ENCODE measurements at regions not wholly inside any gene's neighbourhood (a gene's known extent, or its start where the extent isn't known, plus 50 kb on each side); places are given as distances from the start of the nearest gene placed in this dataset.
"Not testable (repeated sequence)": the region's sequence is repeated elsewhere in the genome, so short reads cannot be mapped to it uniquely, and the experiment has no call there.

DNA sequence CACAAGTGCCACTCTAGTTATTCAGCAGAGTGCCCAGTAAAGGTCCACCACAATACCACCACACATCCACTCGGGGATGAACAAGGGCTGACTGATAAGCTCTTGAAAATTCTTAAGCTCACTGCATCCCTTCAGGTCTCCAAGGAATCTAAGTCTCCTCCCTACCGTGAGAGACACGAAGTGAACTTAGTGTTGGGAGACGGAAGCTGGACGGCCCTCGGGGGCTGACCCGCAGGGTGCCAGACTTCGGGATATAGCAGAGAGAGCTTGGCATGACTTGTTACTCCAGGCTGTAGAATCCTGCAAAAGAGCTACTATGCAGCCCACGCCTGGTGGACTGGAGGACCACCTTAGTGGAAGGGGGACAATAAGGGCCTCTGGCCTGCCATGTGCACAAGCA is 75.1 kb downstream of the LYZL1 start:
- DNase-seq: not testable (repeated sequence)

- not testable (repeated sequence) for DNase-seq
Measured at GRCh38 chr10:29366206-29366605, 77.3 kb downstream of the LYZL1 start.

DNA sequence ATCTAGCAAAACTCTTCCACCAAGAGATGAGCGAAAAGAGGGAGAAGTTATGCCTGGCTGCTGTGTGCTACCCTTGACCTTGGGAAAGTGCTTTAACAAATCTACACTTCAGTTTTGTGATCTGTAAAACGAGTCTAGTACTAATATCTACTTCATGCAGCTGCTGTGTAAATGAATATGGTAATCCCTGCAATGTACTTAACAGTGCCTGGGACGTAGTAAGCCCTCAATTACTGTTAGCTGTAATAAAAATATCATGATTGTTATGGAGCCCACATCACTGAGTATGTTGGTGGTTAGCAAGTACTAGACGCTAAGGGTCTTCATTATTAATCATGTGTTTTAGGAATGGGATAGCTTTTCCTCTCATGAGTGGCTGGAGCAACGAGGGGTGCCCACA is 80.5 kb downstream of the LYZL1 start:
- no peak for DNase-seq

DNA sequence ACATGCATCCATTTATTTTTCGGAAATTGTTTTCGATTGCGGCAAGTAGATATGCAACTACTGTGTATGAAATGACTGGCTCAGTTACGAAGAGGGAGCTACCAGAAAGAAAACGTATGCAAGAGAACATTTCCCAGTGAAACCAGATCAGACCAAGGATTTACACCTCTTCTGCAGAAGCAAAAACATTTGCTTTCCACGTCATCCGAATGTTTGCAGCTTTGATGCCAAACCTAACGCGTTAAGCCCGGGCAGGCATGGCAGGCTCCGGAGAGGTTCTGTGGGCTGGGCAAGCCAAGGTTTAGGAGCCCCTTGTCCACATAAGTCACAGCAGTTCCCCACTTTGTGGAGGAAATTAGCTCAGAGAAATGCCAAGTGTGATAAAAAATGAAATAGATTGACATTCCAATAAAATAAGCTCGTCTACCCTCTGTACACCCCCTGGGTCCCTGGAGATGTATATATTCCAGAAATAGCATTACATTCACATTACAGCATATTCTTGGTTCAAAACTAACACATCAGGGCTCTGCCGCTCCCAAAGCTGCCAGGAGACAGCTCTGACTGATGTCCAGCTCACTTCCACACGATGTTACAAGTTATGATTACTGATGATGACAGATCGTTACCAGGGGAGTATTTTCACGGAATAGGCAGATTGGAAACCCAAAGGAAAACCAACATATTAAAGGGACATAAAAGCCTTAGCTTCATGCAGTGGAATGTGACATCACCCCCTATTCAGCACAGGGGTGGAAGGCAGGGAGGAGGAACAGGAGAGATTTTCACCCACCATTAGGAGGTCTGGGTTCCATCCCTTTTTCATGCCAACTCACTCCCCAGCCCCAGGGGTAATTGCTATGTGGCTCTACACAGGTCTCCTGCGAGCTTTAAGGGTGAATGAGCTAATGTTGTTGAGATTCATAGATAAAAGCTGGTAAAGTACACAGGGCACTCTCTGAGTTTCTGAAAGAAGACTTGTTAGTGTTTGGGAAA is 81.5 kb downstream of the LYZL1 start:
- no peak for DNase-seq

DNA sequence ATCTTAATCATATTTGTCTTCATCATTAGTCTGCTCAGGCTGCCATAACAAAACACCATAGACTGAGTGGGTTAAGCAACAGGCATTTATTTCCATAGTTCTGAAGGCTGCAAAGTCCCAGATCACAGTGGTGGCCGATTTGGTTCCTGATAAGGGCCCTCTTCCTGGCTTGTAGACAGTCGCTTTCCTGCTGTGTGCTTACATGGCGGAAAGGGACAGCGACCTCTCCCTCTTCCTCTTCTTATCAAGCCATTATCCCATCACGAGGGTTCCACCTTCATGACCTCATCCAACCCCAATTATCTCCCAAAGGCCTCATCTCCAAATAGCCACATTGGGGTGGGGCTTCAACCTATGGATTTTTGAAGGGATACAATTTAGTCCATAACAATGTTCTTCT is 84.0 kb downstream of the LYZL1 start:
- DNase-seq: no peak

DNA sequence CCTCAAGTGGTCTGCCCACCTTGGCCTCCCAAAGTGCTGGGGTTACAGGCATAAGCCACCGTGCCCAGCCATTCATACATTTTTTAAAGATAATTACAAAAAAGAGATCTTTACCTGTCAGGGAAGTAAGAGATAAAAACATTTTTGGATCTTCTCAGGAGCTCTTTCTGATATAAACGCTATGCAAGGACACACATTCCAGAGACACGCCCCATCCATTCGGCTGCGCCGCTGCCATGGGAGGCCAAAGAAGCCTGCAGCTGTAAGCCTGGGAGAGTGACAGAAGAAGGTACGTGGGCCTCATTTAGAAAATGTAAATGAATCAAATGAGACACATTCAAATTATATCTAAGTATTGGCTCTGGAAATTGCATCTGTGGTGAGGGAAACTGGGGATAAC is 85.3 kb downstream of the LYZL1 start:
- no peak for DNase-seq

- DNase-seq: no peak
Measured at GRCh38 chr10:29375888-29376287, 87.0 kb downstream of the LYZL1 start.

DNA sequence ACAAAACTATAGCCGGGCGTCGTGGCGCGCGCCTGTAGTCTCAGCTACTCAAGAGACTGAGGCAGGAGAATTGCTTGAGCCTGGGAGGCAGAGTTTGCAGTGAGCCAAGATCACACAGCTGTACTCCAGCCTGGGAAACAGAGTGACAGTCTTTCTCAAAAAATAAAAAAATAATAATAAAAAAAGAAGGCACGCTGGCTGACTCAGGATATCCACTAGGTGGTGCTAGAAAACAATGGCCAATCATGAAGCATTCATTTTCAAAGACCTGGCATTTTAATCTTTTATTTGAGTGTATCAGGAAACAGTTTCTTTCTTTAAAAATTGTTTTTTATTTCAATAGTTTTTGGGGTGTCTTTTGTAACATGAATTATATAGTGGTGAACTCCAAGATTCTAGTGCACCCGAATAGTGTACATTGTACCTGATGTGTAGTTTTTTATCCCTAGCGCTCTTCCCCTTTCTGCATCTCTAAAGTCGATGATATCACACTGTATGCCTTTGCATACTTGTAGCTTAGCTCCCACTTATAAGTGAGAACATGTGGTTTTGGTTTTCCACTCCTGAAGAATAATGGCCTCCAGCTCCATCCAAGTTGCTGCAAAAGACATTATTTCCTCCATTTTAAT is 88.6 kb downstream of the LYZL1 start:
- no peak for DNase-seq

DNA sequence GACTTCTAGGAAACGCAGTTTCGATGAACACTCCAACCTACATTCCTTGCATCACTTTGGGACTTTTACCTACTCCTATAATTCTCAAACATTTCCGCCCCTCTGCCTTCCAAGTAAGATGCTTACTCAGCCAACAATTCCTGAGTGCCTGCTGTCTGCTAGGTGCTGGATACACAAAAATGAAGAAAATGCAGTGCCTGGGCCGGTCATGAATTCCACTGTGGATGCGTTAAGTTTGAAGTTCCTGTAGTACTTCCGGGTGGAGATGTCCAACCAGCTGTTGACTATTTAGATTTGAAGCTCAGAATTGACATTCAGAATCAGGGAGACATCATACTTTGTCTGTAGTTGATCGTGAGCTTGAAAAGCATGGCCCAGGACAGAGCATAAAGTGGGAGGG is 89.2 kb downstream of the LYZL1 start:
- DNase-seq: no peak

DNA sequence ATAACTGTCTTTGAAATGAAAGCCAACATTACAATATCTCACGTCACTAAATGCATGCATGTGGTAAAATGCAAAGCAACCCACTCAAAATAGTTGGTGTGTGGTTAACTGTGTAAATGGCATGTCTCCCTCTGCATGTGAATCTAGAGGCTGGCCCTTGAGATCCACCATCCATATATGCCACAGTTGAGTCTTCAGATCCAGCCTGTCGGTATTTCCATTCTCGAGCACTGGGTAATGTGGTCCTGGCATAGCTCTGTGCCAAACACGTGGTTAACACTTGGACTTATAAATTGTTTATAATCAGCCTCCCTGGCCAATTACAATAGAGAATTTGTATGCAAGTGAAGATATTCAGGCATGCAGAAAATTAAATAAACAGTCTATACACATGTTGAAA is 90.3 kb downstream of the LYZL1 start:
- DNase-seq: no peak

DNA sequence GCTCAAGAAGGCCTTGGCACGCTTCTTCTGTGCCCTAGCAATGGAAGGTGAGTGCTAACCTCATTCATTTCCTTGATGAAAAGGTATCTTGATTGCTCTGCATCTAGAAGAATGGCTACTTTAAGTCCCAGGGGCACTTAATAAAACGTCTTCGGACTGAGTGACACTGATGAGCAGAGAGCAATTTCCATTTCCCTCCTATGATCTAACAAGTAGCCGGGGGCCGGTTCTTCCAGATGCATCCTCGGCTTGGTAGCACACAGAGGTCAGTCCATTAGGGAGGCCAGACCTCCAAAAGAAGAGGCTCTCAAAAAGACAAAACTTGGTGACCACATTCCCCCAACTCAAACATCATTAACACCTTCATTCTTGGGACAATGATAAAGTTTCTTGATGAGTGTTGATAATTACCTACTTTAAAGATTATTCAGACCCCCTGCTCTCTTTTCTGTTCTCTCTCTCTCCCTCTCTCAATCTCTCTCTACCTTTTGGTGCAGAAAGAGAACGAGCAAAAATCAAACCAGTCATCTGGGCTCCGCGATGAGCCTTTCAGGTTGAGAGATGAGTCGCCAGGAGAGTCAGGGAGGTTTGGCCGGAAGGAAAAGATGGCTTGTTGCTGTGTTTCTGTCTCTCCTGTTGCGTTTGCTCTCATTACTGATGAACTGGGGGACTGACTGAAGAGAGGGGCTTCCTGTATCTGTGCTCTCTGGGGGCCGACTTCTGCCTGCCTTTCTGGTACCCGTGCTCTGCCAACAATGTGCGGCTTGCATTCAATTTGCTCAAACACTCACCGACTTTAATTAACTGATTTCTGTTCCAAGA is 91.1 kb downstream of the LYZL1 start:
- not testable (repeated sequence) for DNase-seq

- DNase-seq: not testable (repeated sequence)
Measured at GRCh38 chr10:29380599-29381511, 92.0 kb downstream of the LYZL1 start.

DNA sequence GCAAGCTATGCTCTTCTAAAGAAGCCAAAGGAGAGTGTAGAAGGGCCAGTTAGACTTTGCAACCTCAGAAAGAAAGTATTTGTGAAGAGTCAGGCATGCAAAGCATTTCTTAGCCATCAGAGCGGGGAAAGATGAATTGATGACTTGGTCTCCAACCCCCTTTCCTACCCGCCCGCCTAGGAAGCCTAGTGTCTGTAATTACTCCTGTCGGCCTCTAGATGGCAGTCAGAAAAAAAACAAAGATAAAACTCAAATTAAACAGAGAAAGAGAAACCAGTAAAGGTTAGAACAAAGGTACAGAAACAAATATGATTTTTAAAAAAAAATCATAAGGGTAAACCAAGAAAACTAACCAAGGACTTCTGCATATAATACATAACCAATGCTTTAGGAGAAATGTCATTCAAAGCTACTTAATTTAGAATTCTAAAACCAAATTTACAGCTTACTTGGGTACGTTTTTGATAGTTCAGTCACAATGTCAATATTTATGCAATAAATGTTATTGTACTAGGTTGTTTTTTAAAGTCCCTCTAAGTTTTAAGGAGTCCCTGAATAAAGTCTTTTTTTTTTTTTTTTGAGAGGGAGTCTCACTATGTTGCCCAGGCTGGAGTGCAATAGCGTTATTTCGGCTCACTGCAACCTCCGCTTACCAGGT is 97.6 kb downstream of the LYZL1 start:
- no peak for DNase-seq

DNA sequence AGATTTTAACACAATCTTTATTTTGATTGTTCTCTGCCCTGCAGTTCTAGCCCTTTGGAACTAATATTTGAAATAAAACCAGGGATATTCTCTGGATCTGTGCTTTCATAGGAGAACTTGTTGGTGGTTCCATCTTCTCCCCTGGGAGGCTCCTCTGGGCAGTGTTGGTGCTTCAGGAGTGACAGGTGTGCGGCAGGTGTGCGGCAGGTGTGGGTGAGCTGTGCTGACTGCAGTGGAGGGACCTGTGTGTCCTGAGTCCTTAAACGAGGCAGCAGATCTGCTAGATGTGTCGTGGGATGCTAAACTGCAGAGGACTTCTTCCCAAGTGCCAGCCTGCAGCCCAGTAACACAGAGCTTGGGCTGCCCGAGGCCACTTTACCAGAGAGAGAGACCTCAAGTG is 98.4 kb downstream of the LYZL1 start:
- DNase-seq: no peak

DNA sequence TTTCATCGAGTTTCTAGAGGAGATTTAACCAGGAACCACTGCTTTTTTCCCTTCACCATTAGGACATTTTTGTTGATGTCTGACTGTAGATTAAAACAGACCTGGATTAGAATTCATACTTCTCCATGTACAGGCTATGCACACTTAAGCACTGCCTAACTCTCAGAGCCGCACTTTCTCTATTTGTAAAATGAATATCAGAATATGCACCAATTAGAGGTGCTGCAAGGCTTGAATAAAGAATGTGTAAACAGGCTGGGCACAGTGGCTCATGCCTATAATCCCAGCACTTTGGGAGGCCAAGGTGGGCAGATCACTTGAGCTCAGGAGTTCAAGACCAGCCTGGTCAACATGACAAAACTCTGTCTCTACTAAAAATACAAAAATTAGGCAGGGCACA is 99.2 kb downstream of the LYZL1 start:
- DNase-seq: not testable (repeated sequence)

GRCh38 chr10:29389493-29389892 is 100.6 kb downstream of the LYZL1 start:
- no peak for DNase-seq

- DNase-seq: no peak
Measured at GRCh38 chr10:29389935-29390334, 101.1 kb downstream of the LYZL1 start.

GRCh38 chr10:29392376-29393021 is 103.6 kb downstream of the LYZL1 start:
- DNase-seq: peak; percentile 19

- no peak for DNase-seq
Measured at GRCh38 chr10:29394321-29394932, 105.6 kb downstream of the LYZL1 start.

DNA sequence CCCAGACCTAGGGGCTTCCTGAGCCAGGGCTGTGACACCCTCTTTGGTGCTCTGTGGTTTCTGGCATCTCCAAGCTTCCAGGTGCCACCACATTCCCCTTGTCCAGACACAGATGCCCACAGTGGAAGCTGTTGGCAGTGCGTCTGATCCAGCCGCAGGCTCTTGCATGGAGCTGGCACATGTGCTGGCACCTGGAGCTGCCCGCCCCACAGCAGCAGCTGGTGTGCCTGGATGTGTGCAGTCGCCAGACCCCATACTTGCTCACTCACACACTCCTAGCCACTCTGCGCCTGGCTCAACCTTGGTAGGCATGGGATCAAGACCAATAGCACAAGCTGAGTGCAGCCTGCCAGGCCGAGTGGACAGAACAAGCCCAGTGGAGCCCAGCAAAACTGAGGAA is 106.5 kb downstream of the LYZL1 start:
- DNase-seq: no peak

GRCh38 chr10:29397221-29397620 is 108.4 kb downstream of the LYZL1 start:
- DNase-seq: no peak

Data from stimulated activated CD4-positive, alpha-beta T cell treated with anti-CD3 and anti-CD28 coated beads, Interleukin-12 subunit alpha, Interleukin-12 subunit beta, amount 100 ng/mL, for 4 hours (primary cell).